ENCODE measurements at regions not wholly inside any gene's neighbourhood (a gene's known extent, or its start where the extent isn't known, plus 50 kb on each side); places are given as distances from the start of the nearest gene placed in this dataset.

DNA sequence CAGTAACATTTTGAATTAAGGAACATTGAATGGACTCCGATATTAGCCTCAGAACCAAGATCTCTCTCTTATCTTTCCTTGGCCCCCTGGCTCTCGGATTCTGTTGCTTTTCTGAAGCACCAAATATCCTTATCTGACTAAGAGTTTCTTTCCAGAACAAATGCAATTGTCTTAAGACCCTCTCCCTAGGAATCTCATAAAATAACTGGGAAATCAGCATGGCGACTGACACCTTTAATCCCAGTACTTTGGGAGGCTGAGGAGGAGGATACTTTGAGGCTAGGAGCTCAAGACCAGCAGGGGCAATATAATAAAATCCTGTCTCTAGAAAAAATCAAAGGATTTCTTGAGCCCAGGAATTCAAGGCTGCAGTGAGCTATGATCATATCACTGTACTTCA is 984.5 kb downstream of the HACE1 start:
- TF ChIP-seq HNF4A (conservative IDR thresholded peaks at IDR 0.05) (no peak), YY1 (IDR thresholded peaks at IDR 0.05) (no peak), TAF1 (conservative IDR thresholded peaks at IDR 0.05) (no peak), NR2F2 (IDR thresholded peaks at IDR 0.05) (no peak), RXRA (IDR thresholded peaks at IDR 0.05) (no peak), JUND (IDR thresholded peaks at IDR 0.05) (no peak), FOXA1 (IDR thresholded peaks at IDR 0.05) (no peak), RAD21 (IDR thresholded peaks at IDR 0.05) (no peak), GABPA (IDR thresholded peaks at IDR 0.05 in 1 of 2, conservative IDR thresholded peaks at IDR 0.05 in 1 of 2) (no peak), HNF4G (IDR thresholded peaks at IDR 0.05) (no peak)
- TF ChIP-seq, protein P1, sequence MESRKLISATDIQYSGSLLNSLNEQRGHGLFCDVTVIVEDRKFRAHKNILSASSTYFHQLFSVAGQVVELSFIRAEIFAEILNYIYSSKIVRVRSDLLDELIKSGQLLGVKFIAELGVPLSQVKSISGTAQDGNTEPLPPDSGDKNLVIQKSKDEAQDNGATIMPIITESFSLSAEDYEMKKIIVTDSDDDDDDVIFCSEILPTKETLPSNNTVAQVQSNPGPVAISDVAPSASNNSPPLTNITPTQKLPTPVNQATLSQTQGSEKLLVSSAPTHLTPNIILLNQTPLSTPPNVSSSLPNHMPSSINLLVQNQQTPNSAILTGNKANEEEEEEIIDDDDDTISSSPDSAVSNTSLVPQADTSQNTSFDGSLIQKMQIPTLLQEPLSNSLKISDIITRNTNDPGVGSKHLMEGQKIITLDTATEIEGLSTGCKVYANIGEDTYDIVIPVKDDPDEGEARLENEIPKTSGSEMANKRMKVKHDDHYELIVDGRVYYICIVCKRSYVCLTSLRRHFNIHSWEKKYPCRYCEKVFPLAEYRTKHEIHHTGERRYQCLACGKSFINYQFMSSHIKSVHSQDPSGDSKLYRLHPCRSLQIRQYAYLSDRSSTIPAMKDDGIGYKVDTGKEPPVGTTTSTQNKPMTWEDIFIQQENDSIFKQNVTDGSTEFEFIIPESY (IDR thresholded peaks at IDR 0.05), result no peak
- Histone ChIP-seq H3K27me3 (ENCODE audit: control insufficient read depth in 4 of 4, insufficient read depth in 4 of 4, low read length in 3 of 4) (no peaks in the 10 kb centered on the region), H3K9ac (ENCODE audit: low read depth in 1 of 2, low read length in 2 of 2) (no peak overlapping the region), H3K9me3 (ENCODE audit: control insufficient read depth in 4 of 4, low read length in 3 of 4) (peaks cover 0 to 3% (median 0%) of the 10 kb centered on the region in 4 donors), H3K27ac (ENCODE audit: low read depth in 1 of 2, low read length in 2 of 2) (no peak overlapping the region), H3K4me1 (ENCODE audit: control insufficient read depth in 4 of 4, insufficient read depth in 4 of 4, low read length in 3 of 4) (no peaks in the 10 kb centered on the region), H3K4me3 (ENCODE audit: low read depth in 1 of 3, low read length in 3 of 3) (no peak overlapping the region), H3K36me3 (ENCODE audit: control insufficient read depth in 4 of 4, insufficient read depth in 3 of 4, low read depth in 1 of 4, low read length in 3 of 4) (no peaks in the 10 kb centered on the region)
- WGBS, result 60% methylated on average over 3 of the region's 3 CpGs
- DNase-seq (ENCODE audit: low spot score), result no peak

DNA sequence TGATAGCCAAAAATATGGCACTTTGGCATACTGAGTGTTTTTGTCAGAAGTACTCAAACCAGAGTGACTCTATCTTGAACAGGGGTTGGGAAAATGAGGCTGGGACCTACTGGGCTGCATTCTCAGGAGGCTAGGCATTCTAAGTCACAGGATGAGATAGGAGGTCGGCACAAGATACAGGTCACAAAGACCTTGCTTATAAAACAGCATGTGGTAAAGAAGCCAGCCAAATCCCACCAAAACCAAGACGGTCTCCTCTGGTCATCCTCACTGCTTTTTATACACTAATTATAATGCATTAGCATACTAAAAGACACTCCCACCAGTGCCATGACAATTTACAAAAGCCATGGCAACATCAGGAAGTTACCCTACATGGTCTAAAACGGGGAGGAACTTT is 985.1 kb downstream of the HACE1 start:
- H3K27me3 ChIP-seq (ENCODE audit: control insufficient read depth in 4 of 4, insufficient read depth in 4 of 4, low read length in 3 of 4), result no peaks in the 10 kb centered on the region
- no peak overlapping the region for H3K27ac ChIP-seq (ENCODE audit: low read depth in 1 of 2, low read length in 2 of 2)
- peaks cover 0 to 3% (median 0%) of the 10 kb centered on the region in 4 donors for H3K9me3 ChIP-seq (ENCODE audit: control insufficient read depth in 4 of 4, low read length in 3 of 4)
- no peaks in the 10 kb centered on the region for H3K36me3 ChIP-seq (ENCODE audit: control insufficient read depth in 4 of 4, insufficient read depth in 3 of 4, low read depth in 1 of 4, low read length in 3 of 4)
- no peak for DNase-seq (ENCODE audit: low spot score)
- TF ChIP-seq YY1 (IDR thresholded peaks at IDR 0.05) (no peak), HNF4G (IDR thresholded peaks at IDR 0.05) (no peak), REST (IDR thresholded peaks at IDR 0.05) (no peak), MAX (IDR thresholded peaks at IDR 0.05) (no peak), TAF1 (conservative IDR thresholded peaks at IDR 0.05) (no peak)
- H3K4me1 ChIP-seq (ENCODE audit: control insufficient read depth in 4 of 4, insufficient read depth in 4 of 4, low read length in 3 of 4), result no peaks in the 10 kb centered on the region
- WGBS, result 42% methylated on average over 3 of the region's 3 CpGs
- no peak overlapping the region for H3K9ac ChIP-seq (ENCODE audit: low read depth in 1 of 2, low read length in 2 of 2)
- H3K4me3 ChIP-seq (ENCODE audit: low read depth in 1 of 3, low read length in 3 of 3), result no peak overlapping the region

- H3K36me3 ChIP-seq (ENCODE audit: control insufficient read depth in 4 of 4, insufficient read depth in 3 of 4, low read depth in 1 of 4, low read length in 3 of 4), result no peaks in the 10 kb centered on the region
- no peak for TF ChIP-seq SP1 (IDR thresholded peaks at IDR 0.05)
- no peak for TF ChIP-seq FOXA1 (IDR thresholded peaks at IDR 0.05)
- no peak for TF ChIP-seq YY1 (IDR thresholded peaks at IDR 0.05)
- H3K27me3 ChIP-seq (ENCODE audit: control insufficient read depth in 4 of 4, insufficient read depth in 4 of 4, low read length in 3 of 4), result no peaks in the 10 kb centered on the region
- DNase-seq (ENCODE audit: low spot score), result no peak
- no peak overlapping the region for H3K4me3 ChIP-seq (ENCODE audit: low read depth in 1 of 3, low read length in 3 of 3)
- no peaks in the 10 kb centered on the region for H3K4me1 ChIP-seq (ENCODE audit: control insufficient read depth in 4 of 4, insufficient read depth in 4 of 4, low read length in 3 of 4)
- H3K9ac ChIP-seq (ENCODE audit: low read depth in 1 of 2, low read length in 2 of 2), result no peak overlapping the region
- H3K9me3 ChIP-seq (ENCODE audit: control insufficient read depth in 4 of 4, low read length in 3 of 4), result no peaks in the 10 kb centered on the region
- H3K27ac ChIP-seq (ENCODE audit: low read depth in 1 of 2, low read length in 2 of 2), result no peak overlapping the region
These were observed 987.0 kb downstream of the HACE1 start for GRCh38 chr6:103872678-103873077.

All from liver (tissue), 7 donors.